ENCODE measurements at regions not wholly inside any gene's neighbourhood (a gene's known extent, or its start where the extent isn't known, plus 50 kb on each side); places are given as distances from the start of the nearest gene placed in this dataset.

DNA sequence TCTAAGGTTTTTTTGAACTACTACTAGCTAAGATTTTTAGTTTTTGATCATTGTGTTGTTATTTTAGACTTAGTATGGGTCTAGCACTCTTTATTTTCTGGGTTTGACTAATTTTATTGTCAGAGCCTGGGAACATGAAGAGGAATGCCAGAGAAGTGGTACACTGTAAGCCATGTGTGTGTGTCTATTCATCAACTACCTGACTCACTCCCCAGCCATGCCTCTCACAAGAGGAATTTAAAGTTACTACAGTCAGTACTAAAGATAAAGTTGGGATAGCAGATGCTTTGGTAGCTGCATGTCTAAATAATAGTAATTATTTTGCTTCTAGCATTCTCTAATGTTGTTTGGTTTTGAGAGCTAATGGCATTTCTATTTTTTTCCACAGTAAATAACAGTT is 264.8 kb downstream of the CSNK1G3 start:
- TF ChIP-seq, protein P1, sequence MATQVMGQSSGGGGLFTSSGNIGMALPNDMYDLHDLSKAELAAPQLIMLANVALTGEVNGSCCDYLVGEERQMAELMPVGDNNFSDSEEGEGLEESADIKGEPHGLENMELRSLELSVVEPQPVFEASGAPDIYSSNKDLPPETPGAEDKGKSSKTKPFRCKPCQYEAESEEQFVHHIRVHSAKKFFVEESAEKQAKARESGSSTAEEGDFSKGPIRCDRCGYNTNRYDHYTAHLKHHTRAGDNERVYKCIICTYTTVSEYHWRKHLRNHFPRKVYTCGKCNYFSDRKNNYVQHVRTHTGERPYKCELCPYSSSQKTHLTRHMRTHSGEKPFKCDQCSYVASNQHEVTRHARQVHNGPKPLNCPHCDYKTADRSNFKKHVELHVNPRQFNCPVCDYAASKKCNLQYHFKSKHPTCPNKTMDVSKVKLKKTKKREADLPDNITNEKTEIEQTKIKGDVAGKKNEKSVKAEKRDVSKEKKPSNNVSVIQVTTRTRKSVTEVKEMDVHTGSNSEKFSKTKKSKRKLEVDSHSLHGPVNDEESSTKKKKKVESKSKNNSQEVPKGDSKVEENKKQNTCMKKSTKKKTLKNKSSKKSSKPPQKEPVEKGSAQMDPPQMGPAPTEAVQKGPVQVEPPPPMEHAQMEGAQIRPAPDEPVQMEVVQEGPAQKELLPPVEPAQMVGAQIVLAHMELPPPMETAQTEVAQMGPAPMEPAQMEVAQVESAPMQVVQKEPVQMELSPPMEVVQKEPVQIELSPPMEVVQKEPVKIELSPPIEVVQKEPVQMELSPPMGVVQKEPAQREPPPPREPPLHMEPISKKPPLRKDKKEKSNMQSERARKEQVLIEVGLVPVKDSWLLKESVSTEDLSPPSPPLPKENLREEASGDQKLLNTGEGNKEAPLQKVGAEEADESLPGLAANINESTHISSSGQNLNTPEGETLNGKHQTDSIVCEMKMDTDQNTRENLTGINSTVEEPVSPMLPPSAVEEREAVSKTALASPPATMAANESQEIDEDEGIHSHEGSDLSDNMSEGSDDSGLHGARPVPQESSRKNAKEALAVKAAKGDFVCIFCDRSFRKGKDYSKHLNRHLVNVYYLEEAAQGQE (IDR thresholded peaks at IDR 0.05; ENCODE audit: insufficient read depth in 1 of 2, low read depth in 2 of 2, low read length in 2 of 2), result no peak
- TF ChIP-seq TAF1 (IDR thresholded peaks at IDR 0.05; ENCODE audit: borderline replicate concordance, insufficient read depth, low read length) (no peak), SIN3A (IDR thresholded peaks at IDR 0.05; ENCODE audit: borderline replicate concordance, insufficient read depth, low read length) (no peak), POLR2AphosphoS5 (IDR thresholded peaks at IDR 0.05; ENCODE audit: low read depth, low read length) (no peak)
